GM10266 (cell line): ENCODE measurements at regions not wholly inside any gene's neighbourhood (a gene's known extent, or its start where the extent isn't known, plus 50 kb on each side); places are given as distances from the start of the nearest gene placed in this dataset.
A peak's percentile ranks its signal among the peaks of the same experiment; 100 is the strongest.

Experiments
- DNase-seq: peaks from one replicate; pipeline ENCODE4 v3.0.0; 2012; ENCODE audit errors: extremely low spot score
- CTCF ChIP-seq: IDR thresholded peaks from 2 replicates; pipeline ENCODE4 v1.5.1; 2012; ENCODE audit warnings: mild to moderate bottlenecking, low read depth; ENCODE audit not compliant: control insufficient read depth, insufficient read depth; ENCODE audit errors: missing control alignments

DNA sequence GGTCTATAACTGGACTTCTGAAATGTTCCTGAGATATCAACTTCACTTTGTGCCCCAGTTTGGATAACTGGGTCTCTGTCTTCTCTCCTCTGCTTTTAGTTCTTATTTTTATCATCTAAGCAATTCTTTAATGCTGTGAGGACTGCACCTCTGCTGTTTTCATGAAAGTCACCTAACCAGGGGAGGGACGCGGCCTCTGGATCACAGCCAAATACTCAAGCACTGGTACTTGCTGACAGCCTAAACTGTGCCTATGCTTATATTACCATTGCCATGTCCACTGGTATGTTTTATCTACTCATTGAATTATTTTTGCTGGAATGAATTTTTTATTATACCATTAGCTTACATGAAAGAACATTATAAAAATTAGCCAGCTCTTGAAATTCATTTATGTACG is 674.0 kb downstream of the DMRTA1 start:
- no peak for DNase-seq
- TF ChIP-seq CTCF: no peak

GRCh38 chr9:23123048-23123632 is 676.5 kb downstream of the DMRTA1 start:
- TF ChIP-seq CTCF: peak; percentile 26
- no peak for DNase-seq

- no peak for DNase-seq
- TF ChIP-seq CTCF: no peak
These were observed 680.6 kb downstream of the ELAVL2 start for GRCh38 chr9:23145467-23145866.

GRCh38 chr9:23153058-23153457 is 673.0 kb downstream of the ELAVL2 start:
- no peak for DNase-seq
- no peak for TF ChIP-seq CTCF

- no peak for DNase-seq
- TF ChIP-seq CTCF: no peak
These were observed 665.5 kb downstream of the ELAVL2 start for GRCh38 chr9:23160491-23160890.

DNA sequence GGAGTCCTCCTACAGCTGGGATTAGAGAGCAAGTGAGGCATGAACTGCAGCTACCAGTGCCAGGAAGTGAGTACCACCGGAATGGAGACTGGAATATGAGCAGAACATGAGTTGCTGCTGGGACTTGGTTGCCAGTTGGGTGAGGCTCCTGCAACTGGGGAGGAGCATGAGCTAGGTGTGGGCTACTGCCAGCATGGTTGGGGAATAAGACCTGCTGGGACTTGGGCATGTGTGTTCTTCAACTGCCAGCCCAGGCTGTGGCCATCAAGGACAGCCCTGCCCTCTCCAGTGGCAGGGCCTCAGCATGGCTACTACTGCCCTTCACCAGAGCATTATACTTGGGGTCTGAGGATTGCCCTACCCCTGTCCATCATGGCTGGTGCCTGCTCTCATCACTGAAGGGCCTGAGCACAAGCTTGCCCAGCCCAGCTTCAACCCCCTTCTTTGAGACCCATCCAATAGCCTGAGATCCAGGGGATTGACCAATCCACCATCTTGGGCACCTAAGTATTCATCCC is 665.0 kb downstream of the ELAVL2 start:
- no peak for DNase-seq
- no peak for TF ChIP-seq CTCF

DNA sequence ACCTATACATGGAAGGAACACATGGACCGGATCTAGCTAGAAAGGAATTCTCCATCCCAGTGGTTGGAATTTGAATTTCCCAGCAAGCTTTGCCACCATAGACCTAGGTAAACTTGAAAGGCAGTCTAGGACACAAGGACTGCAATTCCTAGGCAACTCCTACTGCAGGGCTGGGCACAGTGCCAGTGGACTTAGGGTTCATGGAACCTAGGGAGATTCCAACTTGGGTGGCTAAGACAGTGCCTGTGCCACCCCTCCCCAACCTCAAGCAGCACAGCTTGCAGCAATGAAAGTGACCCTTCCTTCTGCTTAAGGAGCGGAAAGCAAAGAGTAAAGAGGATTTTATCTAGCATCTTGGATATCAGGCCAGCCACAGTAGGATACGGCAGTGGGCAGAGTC is 663.3 kb downstream of the ELAVL2 start:
- TF ChIP-seq CTCF: no peak
- DNase-seq: no peak
